GM21526 (cell line): ENCODE measurements at regions not wholly inside any gene's neighbourhood (a gene's known extent, or its start where the extent isn't known, plus 50 kb on each side); places are given as distances from the start of the nearest gene placed in this dataset.

Experiments
- ATAC-seq: cut with Tn5 transposase; IDR thresholded peaks from one replicate; pipeline ENCODE4 v1.9.1; 2021; ENCODE audit warnings: moderate library complexity; ENCODE audit not compliant: unreplicated experiment, low FRiP score

DNA sequence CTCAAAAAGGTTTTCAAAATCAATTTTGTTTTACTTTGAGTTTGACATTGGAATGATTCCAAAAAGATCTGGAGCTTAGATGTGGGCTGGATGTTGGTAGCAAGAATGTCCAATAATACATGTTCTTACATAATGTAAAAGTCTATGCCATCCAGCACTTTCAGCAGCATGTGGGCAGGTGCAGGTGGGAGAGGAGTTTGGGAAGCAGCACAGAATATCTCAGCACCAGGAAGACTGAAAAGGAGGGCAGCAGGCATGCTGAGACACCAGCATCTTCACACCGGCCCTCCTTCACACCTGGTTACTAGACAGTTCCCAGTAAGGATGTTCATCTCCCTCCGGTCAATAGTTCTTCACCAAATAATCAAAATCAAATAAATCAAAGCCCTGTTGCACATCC lies 166.6 kb downstream of the ZBTB18 start:
- no peak for ATAC-seq

DNA sequence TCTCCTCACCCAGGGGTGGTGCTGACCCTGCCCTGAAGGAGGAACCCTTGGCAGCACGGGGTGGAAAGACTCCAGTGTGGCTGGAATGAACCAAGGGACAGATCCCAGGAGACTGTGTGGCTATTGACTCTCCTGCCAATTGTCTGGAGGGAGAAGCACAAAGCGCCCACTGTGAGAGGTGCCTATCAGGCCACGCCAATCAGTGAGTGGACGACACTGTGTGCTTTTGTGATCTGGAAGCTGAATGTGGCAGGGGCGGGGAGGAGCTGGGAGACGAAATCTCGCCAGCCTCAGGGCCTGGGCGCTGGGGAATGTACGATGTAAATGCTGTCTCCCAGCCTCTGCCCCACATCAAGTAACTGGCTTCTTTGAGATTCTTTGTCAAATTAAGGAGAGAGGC lies 167.1 kb downstream of the ZBTB18 start:
- no peak for ATAC-seq

DNA sequence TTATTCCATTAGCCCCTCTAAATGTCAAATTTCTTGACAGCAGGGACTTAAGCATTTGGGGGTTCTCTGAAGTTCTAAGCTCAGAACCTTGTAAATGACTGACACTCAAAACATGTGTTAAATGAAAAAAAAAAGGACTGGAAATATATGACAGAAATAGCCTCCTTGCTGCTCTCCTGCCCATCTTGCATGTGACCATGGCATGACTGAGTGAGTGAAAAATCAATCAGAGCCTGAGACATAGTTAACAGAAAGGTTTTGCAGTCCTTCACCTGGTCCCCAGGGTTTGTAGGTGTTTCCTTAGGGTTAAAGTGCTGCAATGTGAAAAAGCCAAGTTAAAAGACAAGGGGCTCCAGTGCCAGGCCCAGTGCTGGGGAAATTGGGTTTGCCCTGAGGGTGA lies 168.1 kb downstream of the ZBTB18 start:
- ATAC-seq: no peak

DNA sequence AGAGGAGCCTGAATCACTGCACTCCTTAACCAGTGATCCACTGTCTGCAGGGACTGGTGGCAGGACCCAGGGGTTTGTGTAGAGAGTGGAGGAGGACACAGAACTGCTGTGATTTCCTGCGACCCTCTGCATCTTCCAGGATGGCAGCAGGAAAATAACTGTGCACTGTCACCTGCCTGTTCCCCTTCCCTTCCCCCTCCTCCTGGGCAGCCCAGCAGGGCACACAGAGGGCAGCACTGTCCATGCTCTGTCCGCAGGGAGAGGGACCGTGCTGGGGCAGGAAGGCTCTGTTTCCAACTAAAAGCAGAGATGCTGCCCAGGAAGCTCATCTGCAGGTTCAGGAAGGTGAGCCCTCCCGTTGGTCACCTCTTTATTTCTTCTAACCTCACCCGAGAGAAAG lies 168.7 kb downstream of the ZBTB18 start:
- no peak for ATAC-seq

GRCh38 chr1:244220410-244220809 lies 169.3 kb downstream of the ZBTB18 start:
- no peak for ATAC-seq

DNA sequence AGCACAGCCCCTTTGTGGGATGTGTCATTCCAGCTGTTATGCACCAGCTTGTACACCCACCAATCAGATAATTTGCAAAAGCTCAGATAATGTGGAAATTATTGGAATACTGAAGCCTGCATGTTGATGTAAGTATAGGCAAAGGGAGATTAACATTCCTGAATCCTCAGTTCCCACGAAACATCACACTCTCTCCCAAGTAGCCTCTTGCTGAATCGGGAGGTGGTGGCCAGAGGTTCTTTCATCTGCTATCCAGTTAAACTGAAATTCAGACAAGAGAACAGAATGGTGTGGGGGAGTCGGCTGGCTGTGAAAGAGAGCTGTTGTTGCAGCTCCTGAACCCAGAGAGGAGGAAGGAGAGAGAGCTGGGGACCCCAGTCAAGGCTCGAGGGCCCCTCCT lies 170.9 kb downstream of the ZBTB18 start:
- ATAC-seq: no peak

- ATAC-seq: no peak
Observed at GRCh38 chr1:244224487-244225430, 173.7 kb downstream of the ZBTB18 start.

DNA sequence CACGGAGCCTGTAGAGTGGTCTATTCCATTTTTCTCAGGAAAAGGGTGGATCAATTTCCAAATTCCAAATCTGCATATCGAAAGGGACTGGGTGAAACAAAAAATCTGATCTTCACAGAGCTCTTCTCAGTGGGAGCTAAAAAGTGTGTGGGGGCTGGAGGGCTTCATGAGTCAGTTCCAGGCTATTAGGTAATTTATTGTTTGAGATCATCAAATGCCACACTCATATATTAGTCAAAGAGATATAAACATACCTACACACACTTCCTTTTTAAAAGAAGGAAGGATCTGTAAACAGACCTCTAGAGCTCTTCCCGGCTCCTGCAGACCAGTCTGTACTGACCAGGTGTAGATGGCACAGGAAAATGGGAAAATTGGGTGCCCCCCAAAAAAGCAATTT lies 175.4 kb downstream of the ZBTB18 start:
- ATAC-seq: no peak

DNA sequence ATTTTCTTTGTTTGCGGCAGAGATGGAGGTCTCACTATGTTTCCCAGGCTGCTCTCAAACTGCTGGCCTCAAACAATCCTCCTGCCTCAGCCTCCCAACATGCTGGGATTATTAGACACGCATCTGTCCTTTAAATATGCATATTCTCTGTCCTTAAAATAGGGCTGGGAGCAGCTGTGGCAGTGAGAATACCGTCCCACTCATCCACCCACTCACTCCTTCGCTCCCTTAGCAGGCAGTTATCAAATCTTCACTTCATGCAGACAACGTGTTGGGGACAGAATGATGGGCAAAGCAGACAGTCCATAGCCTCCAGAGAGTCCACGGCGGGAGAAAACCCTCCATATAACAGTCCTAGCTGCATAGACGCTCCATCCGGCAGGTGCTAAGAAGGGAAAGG lies 179.4 kb downstream of the ZBTB18 start:
- no peak for ATAC-seq

GRCh38 chr1:244231193-244231571 lies 180.1 kb downstream of the ZBTB18 start:
- ATAC-seq: no peak

- ATAC-seq: no peak
Observed at GRCh38 chr1:244231572-244232315, 180.7 kb downstream of the ZBTB18 start.

GRCh38 chr1:244234009-244234643 lies 183.0 kb downstream of the ZBTB18 start:
- no peak for ATAC-seq

GRCh38 chr1:244235157-244235556 lies 184.1 kb downstream of the ZBTB18 start:
- no peak for ATAC-seq

- no peak for ATAC-seq
Observed at GRCh38 chr1:244236101-244236500, 185.0 kb downstream of the ZBTB18 start.

DNA sequence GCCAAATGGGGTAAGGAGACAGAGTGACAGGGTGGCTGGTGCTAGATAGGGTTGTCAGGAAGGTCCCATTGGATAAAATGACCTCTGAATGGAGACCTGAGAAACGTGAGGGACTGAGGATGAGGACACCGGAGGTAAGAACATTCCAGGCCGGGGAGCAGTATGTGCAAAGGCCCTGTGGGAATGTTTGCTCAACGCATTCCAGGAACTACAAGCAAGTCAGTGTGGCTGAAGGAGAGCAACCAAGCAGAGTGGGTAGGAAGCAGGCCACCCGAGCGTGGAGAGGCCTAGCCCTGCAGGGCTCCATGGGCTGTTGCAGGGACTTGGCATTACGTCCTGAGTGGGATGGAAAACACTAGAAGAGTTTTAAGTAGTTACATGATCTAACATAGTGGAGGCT lies 185.6 kb downstream of the ZBTB18 start:
- no peak for ATAC-seq

DNA sequence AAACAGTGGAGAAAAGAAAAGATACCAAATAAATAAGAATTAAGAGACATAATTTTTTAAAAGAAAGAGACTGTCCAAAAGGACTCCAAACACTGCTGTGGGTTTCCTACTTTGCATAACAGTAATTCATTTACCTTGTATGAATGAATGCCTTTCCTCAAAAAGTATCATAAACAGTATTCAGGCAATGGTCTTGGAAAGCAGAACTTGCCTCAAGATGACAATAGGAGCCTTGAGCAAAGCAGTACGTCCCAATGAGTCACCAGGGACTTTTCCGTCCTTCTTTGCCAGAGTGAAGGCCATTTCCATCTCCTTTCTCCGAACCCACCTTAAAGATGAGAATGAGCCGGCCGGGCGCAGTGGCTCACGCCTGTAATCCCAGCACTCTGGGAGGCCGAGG lies 186.4 kb downstream of the ZBTB18 start:
- ATAC-seq: no peak

- no peak for ATAC-seq
Observed at GRCh38 chr1:244239261-244239770, 188.2 kb downstream of the ZBTB18 start.

DNA sequence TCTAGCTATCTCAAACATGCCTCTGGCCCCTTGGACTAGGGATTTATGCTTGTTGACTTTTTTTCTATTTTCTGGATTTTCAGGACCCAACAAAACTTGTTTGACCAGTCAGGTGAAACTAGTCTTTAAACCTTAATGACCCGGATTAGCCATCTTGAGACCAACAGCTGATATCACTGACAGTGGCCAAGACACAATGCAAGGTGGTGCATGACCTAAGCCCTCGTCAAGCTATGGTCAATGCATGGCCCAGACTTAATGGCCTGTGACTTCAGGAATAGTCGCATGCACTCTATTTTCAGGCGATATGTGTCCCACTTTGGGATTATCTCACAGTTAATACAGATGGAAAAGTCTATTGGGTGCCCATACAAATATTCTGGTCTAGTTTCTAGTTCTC lies 190.4 kb downstream of the ZBTB18 start:
- no peak for ATAC-seq

DNA sequence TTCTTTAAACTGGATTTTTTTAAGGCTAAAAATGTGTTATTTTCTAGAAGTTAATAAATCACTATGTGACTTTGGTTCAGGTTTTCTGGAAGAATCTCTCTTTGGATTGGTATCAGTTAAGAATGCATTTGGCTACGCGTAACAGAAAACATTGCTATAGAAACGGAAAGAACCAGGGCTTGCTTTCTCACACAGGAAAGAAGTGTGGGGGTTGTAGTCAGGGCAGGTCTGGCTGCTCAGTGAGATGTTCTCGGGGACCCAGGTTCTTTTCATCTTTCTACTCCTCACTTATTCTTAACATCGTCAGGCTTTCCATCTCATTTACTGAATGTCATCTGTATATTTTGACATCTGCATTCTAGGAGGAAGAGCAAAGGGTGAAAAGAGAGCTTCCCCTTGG lies 191.4 kb downstream of the ZBTB18 start:
- no peak for ATAC-seq

DNA sequence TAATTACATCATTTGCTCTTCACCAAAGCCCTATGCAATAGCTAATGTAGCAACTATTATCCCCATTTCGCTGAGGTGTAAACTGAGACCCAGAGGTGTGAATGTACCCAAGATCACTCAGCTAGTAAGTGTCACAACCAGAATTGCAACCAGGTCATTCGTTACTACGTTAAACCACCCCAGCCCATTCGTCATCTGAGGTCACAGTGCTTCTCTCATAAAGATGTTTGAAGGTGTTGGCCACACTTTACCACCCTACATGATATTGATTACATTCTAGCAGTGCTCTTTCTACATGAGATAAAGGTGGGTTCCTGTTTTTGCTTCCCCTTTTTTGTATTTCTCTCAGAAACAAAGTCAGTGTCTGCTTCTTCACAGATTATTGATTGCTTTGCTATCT lies 195.3 kb downstream of the ZBTB18 start:
- no peak for ATAC-seq

- no peak for ATAC-seq
Observed at GRCh38 chr1:244248426-244248825, 197.3 kb downstream of the ZBTB18 start.
